H1 (cell line): ENCODE measurements at regions not wholly inside any gene's neighbourhood (a gene's known extent, or its start where the extent isn't known, plus 50 kb on each side); places are given as distances from the start of the nearest gene placed in this dataset.

Experiments used
- ASH2L ChIP-seq: fragments of 200-600, 300-600 bp; sonication (generic); IDR thresholded peaks from one replicate; pipeline ENCODE4 v1.7.1; 2017; ENCODE audit warnings: low read length
- BCL11A ChIP-seq, 2 experiments: IDR thresholded peaks; one replicate each; pipeline ENCODE4 v1.6.1; 2011; ENCODE audit warnings: low read depth in 2 of 2, low read length in 2 of 2, mild to moderate bottlenecking in 2 of 2
- EP300 ChIP-seq, 2 experiments: IDR thresholded peaks; 1 replicate in 1 of 2; 2 replicates in 1 of 2; pipeline ENCODE4 v1.6.1; 2011 to 2012; ENCODE audit warnings: low read depth in 2 of 2, low read length in 2 of 2, mild to moderate bottlenecking in 2 of 2, borderline replicate concordance in 1 of 2, inconsistent platforms in 1 of 2, moderate library complexity in 1 of 2
- EZH2 ChIP-seq: fragments of 200-600 bp; sonication (generic); IDR thresholded peaks from 2 replicates; pipeline ENCODE4 v1.7.1; 2012; ENCODE audit warnings: low read depth, mild to moderate bottlenecking, moderate library complexity, low read length, inconsistent platforms; ENCODE audit not compliant: severe bottlenecking
- GABPA ChIP-seq: IDR thresholded peaks from 2 replicates; pipeline ENCODE4 v1.6.1; 2011; ENCODE audit warnings: mild to moderate bottlenecking, low read length, moderate library complexity, borderline replicate concordance; ENCODE audit not compliant: insufficient read depth
- HDAC6 ChIP-seq: IDR thresholded peaks from one replicate; pipeline ENCODE4 v1.7.1; 2012; ENCODE audit warnings: low read depth, mild to moderate bottlenecking, inconsistent platforms, low read length, moderate library complexity
- NANOG ChIP-seq: IDR thresholded peaks from 2 replicates; pipeline ENCODE4 v1.6.1; 2011; ENCODE audit warnings: low read length, low read depth, mild to moderate bottlenecking, inconsistent platforms; ENCODE audit not compliant: insufficient read depth, poor library complexity, severe bottlenecking
- TEAD4 ChIP-seq: IDR thresholded peaks from 2 replicates; pipeline ENCODE4 v1.6.1; 2012; ENCODE audit warnings: low read depth, low read length, inconsistent platforms, mixed read lengths
- TF ChIP-seq, protein P1 (sequence below): fragments of 300-600 bp; sonication (generic); IDR thresholded peaks from 2 replicates; pipeline ENCODE4 v1.7.1; 2012; ENCODE audit warnings: low read length, moderate library complexity, mild to moderate bottlenecking, inconsistent platforms; ENCODE audit not compliant: insufficient replicate concordance

DNA sequence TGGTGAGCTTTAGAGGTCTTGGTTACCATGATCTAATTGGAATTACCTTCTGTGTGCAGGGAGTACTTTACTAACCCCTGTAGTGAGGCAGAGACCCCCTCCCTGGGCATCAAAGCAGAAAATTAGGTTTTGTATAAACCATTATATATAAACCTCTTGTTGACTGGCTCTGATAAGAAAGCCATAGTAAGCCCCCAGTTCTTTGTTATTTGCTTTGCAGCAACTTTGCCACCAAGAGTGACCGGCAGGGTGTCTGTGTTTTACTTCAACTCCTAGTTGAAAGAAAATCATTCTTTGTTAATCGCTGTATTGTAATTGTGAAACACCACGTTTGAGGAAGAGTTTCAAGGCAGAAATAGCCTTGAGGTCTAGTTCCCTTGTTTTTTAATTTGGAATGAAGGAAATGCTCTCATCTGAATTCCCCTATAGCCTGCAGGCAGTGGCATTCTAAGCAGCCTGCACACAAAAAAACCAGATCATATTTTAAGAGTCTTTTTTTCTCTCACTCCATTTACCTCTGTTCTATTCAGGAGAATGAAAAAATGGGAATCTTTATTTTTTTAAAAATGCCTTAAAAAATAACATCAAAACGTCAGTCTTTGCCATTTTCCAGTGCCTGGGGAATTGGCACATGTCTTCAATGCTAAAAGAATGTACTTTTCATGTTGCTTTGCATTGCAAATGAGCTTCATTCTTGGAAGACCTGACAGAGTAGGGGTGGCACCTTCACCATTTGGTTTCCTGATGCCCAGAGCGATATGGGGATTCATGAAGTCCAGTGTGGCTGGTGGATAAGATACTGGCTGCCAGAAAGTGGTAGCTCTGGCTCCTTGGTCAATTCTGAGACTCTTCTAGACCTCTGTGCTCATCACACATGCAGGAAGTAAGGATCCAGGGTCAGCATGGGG, 338.1 kb downstream of the SLC4A3 start (continued):
- TF ChIP-seq, protein P1, sequence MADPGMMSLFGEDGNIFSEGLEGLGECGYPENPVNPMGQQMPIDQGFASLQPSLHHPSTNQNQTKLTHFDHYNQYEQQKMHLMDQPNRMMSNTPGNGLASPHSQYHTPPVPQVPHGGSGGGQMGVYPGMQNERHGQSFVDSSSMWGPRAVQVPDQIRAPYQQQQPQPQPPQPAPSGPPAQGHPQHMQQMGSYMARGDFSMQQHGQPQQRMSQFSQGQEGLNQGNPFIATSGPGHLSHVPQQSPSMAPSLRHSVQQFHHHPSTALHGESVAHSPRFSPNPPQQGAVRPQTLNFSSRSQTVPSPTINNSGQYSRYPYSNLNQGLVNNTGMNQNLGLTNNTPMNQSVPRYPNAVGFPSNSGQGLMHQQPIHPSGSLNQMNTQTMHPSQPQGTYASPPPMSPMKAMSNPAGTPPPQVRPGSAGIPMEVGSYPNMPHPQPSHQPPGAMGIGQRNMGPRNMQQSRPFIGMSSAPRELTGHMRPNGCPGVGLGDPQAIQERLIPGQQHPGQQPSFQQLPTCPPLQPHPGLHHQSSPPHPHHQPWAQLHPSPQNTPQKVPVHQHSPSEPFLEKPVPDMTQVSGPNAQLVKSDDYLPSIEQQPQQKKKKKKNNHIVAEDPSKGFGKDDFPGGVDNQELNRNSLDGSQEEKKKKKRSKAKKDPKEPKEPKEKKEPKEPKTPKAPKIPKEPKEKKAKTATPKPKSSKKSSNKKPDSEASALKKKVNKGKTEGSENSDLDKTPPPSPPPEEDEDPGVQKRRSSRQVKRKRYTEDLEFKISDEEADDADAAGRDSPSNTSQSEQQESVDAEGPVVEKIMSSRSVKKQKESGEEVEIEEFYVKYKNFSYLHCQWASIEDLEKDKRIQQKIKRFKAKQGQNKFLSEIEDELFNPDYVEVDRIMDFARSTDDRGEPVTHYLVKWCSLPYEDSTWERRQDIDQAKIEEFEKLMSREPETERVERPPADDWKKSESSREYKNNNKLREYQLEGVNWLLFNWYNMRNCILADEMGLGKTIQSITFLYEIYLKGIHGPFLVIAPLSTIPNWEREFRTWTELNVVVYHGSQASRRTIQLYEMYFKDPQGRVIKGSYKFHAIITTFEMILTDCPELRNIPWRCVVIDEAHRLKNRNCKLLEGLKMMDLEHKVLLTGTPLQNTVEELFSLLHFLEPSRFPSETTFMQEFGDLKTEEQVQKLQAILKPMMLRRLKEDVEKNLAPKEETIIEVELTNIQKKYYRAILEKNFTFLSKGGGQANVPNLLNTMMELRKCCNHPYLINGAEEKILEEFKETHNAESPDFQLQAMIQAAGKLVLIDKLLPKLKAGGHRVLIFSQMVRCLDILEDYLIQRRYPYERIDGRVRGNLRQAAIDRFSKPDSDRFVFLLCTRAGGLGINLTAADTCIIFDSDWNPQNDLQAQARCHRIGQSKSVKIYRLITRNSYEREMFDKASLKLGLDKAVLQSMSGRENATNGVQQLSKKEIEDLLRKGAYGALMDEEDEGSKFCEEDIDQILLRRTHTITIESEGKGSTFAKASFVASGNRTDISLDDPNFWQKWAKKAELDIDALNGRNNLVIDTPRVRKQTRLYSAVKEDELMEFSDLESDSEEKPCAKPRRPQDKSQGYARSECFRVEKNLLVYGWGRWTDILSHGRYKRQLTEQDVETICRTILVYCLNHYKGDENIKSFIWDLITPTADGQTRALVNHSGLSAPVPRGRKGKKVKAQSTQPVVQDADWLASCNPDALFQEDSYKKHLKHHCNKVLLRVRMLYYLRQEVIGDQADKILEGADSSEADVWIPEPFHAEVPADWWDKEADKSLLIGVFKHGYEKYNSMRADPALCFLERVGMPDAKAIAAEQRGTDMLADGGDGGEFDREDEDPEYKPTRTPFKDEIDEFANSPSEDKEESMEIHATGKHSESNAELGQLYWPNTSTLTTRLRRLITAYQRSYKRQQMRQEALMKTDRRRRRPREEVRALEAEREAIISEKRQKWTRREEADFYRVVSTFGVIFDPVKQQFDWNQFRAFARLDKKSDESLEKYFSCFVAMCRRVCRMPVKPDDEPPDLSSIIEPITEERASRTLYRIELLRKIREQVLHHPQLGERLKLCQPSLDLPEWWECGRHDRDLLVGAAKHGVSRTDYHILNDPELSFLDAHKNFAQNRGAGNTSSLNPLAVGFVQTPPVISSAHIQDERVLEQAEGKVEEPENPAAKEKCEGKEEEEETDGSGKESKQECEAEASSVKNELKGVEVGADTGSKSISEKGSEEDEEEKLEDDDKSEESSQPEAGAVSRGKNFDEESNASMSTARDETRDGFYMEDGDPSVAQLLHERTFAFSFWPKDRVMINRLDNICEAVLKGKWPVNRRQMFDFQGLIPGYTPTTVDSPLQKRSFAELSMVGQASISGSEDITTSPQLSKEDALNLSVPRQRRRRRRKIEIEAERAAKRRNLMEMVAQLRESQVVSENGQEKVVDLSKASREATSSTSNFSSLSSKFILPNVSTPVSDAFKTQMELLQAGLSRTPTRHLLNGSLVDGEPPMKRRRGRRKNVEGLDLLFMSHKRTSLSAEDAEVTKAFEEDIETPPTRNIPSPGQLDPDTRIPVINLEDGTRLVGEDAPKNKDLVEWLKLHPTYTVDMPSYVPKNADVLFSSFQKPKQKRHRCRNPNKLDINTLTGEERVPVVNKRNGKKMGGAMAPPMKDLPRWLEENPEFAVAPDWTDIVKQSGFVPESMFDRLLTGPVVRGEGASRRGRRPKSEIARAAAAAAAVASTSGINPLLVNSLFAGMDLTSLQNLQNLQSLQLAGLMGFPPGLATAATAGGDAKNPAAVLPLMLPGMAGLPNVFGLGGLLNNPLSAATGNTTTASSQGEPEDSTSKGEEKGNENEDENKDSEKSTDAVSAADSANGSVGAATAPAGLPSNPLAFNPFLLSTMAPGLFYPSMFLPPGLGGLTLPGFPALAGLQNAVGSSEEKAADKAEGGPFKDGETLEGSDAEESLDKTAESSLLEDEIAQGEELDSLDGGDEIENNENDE, result peak; percentile 85
- TF ChIP-seq ASH2L, result peak; percentile 33
- no peak for TF ChIP-seq EZH2
- peak; percentile 97 for TF ChIP-seq NANOG
- no peak for TF ChIP-seq GABPA
- peak; percentile 8 to 63 for TF ChIP-seq BCL11A (IDR thresholded peaks at IDR 0.05; ENCODE audit: low read depth in 2 of 2, low read length in 2 of 2)
- no peak for TF ChIP-seq HDAC6
- peak in 1 of 2 experiments; percentile 50; a peak in 1 of 3 replicates for TF ChIP-seq EP300 (IDR thresholded peaks at IDR 0.05; ENCODE audit: borderline replicate concordance in 1 of 2, low read depth in 2 of 2, low read length in 2 of 2)
- TF ChIP-seq TEAD4, result no peak
